K562 (cell line): ENCODE measurements at regions not wholly inside any gene's neighbourhood (a gene's known extent, or its start where the extent isn't known, plus 50 kb on each side); places are given as distances from the start of the nearest gene placed in this dataset.
A peak's percentile ranks its signal among the peaks of the same experiment; 100 is the strongest.

Experiments
- ATF1 ChIP-seq, 2 experiments: fragments of 450-650 bp in 1 of 2; IDR thresholded peaks; 2 replicates each; pipeline ENCODE4 v1.6.1; 2016; ENCODE audit warnings: missing compliant biosample characterization in 1 of 2, missing genetic modification characterization in 1 of 2
- CREB1 ChIP-seq, 2 experiments: sonication (generic) in 1 of 2; formaldehyde crosslinking in 1 of 2; IDR thresholded peaks; 2 replicates each; pipeline versions ENCODE4 v1.6.1 to v1.8.0; 2012 to 2022; ENCODE audit warnings: inconsistent platforms in 1 of 2, mild to moderate bottlenecking in 1 of 2, missing genetic modification reagents in 1 of 2, moderate library complexity in 1 of 2
- DLX4 ChIP-seq: fragments of 250-450 bp; sonication (Bioruptor Pico); IDR thresholded peaks from 2 replicates; pipeline ENCODE4 v1.6.1; 2021; ENCODE audit warnings: mild to moderate bottlenecking
- GABPB1 ChIP-seq: sonication (generic); formaldehyde crosslinking; IDR thresholded peaks from 2 replicates; pipeline ENCODE4 v1.8.0; 2022; ENCODE audit warnings: mild to moderate bottlenecking, missing genetic modification reagents
- NFRKB ChIP-seq: fragments of 450-650 bp; IDR thresholded peaks from 2 replicates; pipeline ENCODE4 v1.6.1; 2016; ENCODE audit warnings: low read depth
- PHF21A ChIP-seq: fragments of 450-650 bp; IDR thresholded peaks from 2 replicates; pipeline ENCODE4 v1.6.1; 2017; ENCODE audit warnings: low read depth, borderline replicate concordance
- RERE ChIP-seq: sonication (generic); formaldehyde crosslinking; IDR thresholded peaks from 2 replicates; pipeline ENCODE4 v1.8.0; 2023; ENCODE audit warnings: missing genetic modification reagents, mild to moderate bottlenecking, borderline replicate concordance
- SMARCB1 ChIP-seq: IDR thresholded peaks from 2 replicates; pipeline ENCODE4 v1.6.1; 2011; ENCODE audit warnings: improper control_type of control experiment, low read depth; ENCODE audit not compliant: insufficient read length
- SNIP1 ChIP-seq: fragments of 450-650 bp; IDR thresholded peaks from 2 replicates; pipeline ENCODE4 v1.7.1; 2017; ENCODE audit warnings: low read depth, mild to moderate bottlenecking
- SUPT5H ChIP-seq: fragments of 450-650 bp; IDR thresholded peaks from 2 replicates; pipeline ENCODE4 v1.6.1; 2016
- TGIF2 ChIP-seq: sonication (generic); formaldehyde crosslinking; IDR thresholded peaks from 2 replicates; pipeline ENCODE4 v1.8.1; 2022; ENCODE audit warnings: mild to moderate bottlenecking, missing genetic modification reagents, moderate library complexity
- U2AF2 ChIP-seq: fragments of 200-400 bp; formaldehyde crosslinking; optimal IDR thresholded peaks from 2 replicates; pipeline ENCODE3; 2017; ENCODE audit warnings: low read depth, mild to moderate bottlenecking, low read length
- ZBTB17 ChIP-seq: fragments of 450-650 bp; formaldehyde crosslinking; IDR thresholded peaks from 2 replicates; pipeline ENCODE4 v1.4.0; 2020; ENCODE audit warnings: mild to moderate bottlenecking
- ZBTB2 ChIP-seq: fragments of 450-650 bp; IDR thresholded peaks from 2 replicates; pipeline ENCODE4 v1.6.1; 2016; ENCODE audit warnings: antibody characterized with exemption
- ZNF140 ChIP-seq: fragments of 250-450 bp; sonication (Bioruptor Pico); IDR thresholded peaks from 2 replicates; pipeline ENCODE4 v1.8.0; 2021; ENCODE audit warnings: moderate library complexity, mild to moderate bottlenecking, inconsistent platforms
- ZNF780A ChIP-seq: fragments of 250-450 bp; sonication (Bioruptor Pico); IDR thresholded peaks from 2 replicates; pipeline ENCODE4 v1.5.0; 2021; ENCODE audit warnings: mild to moderate bottlenecking
- TF ChIP-seq, protein P1 (sequence below): conservative IDR thresholded peaks from 2 replicates; pipeline ENCODE4 v1.6.1; 2011; ENCODE audit warnings: low read depth, mild to moderate bottlenecking, low read length; ENCODE audit not compliant: control insufficient read depth

- TF ChIP-seq RERE (CRISPR knock-in tag) (no peak), ZBTB2 (no peak), ZBTB17 (CRISPR knock-in tag) (no peak), NFRKB (peak; percentile 39; the same call in 1 of the 2 replicates), SMARCB1 (no peak), DLX4 (CRISPR knock-in tag) (no peak), PHF21A (no peak), TGIF2 (CRISPR knock-in tag) (no peak), SUPT5H (peak; percentile 72), U2AF2 (no peak), ZNF140 (CRISPR knock-in tag) (no peak), SNIP1 (no peak), CREB1 (IDR thresholded peaks at IDR 0.05) (peak; percentile 20; the same call in 1 of the 2 replicates), CREB1 (CRISPR knock-in tag; IDR thresholded peaks at IDR 0.05) (no peak), ATF1 (CRISPR knock-in tag; IDR thresholded peaks at IDR 0.05) (no peak), ATF1 (tag; IDR thresholded peaks at IDR 0.05) (peak; percentile 53; the same call in 1 of the 2 replicates), GABPB1 (CRISPR knock-in tag) (0 out of 2 replicates have a peak, but pooled peaks have one; percentile 37), ZNF780A (CRISPR knock-in tag) (no peak)
- TF ChIP-seq, protein P1, sequence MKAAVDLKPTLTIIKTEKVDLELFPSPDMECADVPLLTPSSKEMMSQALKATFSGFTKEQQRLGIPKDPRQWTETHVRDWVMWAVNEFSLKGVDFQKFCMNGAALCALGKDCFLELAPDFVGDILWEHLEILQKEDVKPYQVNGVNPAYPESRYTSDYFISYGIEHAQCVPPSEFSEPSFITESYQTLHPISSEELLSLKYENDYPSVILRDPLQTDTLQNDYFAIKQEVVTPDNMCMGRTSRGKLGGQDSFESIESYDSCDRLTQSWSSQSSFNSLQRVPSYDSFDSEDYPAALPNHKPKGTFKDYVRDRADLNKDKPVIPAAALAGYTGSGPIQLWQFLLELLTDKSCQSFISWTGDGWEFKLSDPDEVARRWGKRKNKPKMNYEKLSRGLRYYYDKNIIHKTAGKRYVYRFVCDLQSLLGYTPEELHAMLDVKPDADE = no peak
Measured at GRCh38 chr12:74171478-74171909, 366.1 kb upstream of the ATXN7L3B start (continued).
